ENCODE measurements at regions not wholly inside any gene's neighbourhood (a gene's known extent, or its start where the extent isn't known, plus 50 kb on each side); places are given as distances from the start of the nearest gene placed in this dataset.

DNA sequence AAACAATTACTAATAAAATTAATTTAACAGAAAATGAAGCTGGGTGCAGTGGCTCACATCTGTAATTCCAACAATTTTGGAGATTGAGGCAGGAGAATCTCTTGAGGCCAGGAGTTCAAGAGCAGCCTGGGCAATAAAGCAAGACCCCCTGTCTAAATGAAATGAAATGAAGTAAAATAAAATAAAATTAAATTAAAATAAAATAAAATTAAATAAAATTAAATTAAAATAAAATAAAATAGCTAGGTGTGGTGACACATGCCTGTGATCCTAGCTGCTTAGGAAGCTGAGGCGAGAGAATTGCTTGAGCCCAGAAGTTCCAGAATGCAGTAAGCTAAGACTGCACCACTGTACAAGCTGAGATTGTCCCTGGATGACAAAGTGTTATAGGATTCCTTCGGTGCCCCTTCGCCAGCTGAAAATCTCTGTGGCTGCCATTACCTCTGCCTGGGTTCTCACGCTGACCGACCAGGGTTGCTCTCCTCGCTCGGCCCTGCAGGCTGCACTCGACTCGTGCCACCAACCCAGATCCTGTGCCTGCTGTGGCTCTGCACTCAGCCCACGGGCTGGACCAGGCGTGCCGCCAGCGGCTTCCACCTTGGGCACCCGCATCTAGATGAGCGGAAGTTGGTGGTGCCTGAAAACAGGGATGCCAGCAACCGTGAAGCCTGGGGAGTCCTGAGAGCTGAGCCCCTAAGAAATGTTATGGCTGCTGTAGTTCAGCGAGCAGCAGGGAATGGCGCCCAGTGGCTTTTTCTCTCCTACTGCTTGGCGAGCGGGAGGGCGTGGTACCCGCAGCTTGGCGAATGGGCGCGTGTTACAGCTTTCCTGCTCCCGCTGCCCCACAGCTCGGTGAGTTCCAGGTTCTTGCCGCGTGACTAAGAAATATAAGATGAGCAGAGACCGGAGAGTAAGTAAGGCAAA lies 539.2 kb upstream of the PCDH9 start:
- DNase-seq, result no peak

DNA sequence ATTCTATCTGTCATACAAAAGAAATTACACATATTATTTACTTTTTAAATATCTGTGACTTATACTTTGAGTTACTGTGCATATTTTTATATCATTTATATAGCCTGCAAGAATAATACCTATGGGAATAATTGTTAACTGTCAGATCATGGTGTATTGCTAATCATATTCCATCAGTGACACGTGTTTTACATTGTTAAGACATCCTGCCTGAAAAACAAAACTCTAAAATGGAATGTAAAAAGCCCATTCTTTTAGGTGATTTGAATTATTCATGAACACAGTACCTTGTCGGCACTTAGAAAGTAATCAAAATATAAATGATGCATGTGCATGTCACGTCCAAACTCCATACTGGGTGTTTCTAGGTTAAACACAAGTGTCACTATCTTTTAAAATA lies 533.8 kb upstream of the PCDH9 start:
- DNase-seq, result no peak

DNA sequence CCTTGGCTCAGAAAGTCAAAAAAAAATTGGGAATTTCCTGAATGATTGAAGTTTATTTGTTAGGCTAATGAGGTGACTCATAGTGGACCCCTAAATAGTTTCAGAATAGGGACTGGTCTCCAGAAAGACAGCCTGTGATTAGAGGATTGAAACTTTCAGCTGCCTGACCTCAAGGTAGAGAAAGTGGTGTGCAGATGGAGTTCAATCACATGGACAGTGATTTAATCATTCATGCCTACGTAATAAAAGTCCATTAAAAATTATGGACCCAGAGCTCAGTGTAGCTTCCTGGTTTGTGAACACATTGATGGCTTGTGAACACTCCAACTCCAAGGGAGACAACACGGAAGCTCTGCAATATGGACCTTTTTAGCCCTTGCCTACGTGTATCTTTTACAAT lies 533.2 kb upstream of the PCDH9 start:
- DNase-seq, result no peak

DNA sequence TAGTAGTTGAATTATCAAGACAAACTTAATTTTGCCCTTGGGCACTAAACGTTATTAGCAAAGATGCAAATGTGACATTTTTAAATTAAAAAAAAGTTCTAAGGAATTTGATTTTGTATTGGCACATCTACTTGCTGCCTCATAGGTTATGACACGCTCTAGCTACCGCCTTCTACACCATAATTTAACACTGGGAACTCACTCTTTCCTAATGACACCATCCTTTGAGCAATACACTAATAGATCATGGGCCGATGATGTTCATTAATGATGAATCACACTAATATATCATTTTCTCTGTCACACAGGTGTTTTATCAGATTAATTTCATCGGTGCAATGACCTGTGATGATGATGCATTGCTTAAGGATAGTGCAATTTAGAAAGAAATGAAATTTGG lies 528.8 kb upstream of the PCDH9 start:
- DNase-seq, result no peak

DNA sequence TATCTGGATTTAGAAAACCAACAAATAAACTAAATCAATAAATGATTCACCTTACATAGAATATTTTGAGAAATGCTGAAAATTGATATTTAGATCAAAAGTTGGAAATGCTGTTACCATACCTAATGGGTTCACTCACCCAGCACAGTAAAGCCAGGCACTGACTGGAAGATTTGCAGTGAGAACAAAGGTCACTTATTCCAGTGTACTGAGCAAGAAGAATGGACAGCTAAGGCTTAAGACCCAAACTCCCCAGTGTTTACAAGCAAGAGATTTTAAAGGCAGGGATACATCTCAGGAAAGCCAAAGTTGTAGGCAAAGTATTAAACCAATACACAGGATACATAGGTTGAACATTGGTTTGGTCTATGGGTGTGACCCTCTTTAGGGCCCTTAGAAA lies 523.9 kb upstream of the PCDH9 start:
- DNase-seq, result no peak

DNA sequence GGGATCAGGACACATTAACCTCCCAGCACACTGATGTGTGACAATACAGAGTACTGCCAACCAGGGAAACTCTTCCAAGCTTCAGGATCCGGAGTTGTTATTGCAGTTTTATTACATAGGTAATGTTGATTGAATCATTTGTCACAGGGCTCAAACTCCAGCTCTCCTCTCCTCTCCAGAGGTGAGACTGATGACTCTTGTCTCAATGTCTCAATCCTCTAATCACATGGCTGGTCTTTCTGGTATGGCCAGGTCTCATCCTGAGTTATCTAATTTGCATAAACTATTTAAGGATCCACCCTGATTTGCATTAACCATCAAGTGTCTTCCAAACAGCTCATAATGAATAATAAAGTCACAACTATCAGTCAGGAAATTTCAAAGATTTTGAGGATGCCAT lies 522.6 kb upstream of the PCDH9 start:
- no peak for DNase-seq

DNA sequence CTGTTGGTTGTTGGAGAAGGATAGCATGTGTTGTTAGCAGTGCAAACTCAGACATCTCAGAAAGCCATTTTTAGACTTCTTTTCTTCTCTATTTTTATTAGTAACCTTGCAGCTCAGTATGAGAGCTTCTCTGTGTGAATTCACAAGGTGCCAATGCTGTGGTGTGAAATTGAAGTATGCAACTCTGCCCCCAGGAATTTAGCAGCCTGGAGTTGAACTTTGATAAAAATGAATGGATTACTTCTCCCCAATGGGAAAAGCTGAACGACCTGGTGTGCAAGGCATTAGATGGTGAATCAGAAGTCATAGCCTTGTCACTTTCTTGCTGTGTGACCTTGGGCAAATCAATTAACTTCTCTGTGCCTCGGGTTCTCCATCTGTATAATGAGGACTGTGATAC lies 512.3 kb upstream of the PCDH9 start:
- DNase-seq, result no peak

DNA sequence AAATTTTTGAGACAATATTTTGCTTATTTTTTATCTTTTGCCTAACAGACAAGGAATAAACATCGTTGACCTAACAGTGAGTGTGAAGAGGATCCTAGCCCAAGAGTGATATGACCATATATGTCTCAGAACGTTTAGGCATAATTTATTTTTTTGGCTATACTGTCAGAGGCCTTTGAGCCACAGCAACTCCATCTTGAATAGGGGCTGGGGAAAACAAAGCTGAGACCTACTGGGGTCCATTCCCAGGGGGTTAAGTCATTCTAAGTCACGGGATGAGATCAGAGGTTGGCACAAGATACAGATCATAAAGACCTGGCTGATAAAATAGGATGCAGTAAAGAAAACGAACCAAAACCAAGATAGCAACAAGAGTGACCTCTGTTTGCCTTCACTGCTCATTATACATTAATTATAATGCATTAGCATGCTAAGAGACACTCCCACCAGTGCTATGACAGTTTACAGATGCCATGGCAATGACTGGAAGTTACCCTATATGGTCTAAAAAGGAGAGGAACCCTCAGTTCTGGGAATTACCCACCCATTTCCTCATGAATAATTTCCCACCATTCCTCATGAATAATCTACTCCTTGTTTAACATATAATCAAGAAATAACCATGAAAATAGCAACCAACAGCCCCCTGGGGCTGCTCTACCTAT lies 510.9 kb upstream of the PCDH9 start:
- no peak for DNase-seq

DNA sequence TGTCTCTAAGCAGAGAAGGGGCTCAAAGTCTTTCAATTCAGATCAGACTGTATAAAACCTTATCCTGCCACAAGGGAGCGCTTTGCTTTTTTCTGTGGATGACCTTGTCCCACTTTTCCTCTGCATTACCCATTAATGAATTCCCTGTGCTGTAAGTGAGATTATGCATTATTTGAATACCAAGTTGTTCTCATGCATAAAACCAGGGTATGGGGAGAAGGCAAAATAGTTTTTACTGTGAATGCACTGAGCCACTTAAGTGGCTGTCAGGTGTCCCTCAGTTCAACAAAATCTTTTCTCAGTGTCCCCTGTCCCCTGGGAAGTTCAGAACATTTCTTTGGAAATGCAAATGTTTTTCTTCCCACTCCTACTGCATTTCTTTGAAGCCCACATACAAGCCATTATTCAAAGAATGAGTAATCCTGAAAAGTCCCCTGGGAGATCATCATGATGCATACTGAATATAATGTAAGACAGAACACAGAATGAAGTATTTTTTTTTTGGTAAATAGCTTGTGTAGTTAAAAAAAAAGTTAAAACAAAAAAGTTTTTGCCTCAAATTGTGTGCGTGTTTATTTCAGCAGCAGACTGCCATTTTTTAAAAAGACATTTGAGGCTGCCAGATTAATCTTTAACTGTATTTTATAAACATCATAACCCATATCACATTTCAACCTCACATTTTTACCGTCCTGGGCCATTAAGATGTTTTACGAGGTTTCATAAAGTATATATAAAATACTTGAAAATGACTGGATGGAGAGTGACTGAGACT lies 506.7 kb upstream of the PCDH9 start:
- DNase-seq, result no peak

DNA sequence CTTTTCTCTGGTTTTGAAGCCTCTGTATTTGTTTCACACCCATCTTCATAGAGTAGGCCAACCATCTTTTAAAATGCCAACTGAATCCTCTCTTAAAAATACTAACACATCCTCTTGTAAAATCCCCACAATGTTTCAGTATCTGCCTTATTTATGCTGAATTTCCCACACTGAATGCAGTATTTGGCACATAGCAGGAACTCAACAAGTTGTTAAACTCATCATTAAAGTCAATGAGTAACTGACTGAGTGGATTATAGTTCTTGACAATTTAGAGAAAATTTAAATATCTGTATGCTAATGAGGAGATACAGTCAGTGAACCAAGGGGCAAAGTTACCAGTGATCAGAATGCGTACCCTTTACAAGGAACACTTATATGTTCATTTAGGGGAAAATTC lies 505.5 kb upstream of the PCDH9 start:
- no peak for DNase-seq

DNA sequence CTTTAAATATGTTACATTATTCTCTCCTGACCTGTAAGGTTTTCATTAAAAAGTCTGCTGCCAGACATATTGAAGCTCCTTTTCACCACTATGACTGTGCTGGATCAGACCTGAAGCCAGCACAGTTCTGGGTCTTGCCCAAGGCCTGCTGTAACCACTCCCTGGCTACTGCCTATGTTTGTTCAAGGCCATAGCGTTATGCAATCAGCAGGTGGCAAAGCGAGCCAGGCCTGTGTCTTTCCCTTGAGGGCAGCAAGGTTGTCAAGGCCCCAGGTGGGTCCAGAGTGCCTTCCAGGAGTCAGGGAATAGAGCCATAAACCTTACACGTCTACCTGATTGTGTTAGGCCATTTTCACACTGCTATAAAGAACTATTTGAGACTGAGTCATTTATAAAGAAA lies 496.8 kb upstream of the PCDH9 start:
- DNase-seq, result no peak

DNA sequence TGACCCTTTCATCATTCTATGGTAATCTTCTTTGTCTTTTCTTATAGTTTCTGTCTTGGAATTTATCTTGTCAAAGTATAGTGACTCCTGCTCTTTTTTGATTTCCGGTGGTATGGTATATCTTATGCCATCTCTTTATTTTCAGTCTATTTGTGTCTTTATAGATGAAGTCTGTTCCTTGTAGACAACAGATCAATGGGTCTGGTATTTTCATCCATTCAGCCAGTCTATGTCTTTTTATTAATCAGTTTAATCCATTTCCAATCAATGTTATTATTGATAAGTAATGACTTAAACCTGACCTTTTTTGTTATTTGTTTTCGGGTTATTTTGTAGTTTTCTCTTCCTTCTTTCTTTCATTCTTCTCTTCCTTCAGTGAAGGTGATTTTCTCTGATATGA lies 495.9 kb upstream of the PCDH9 start:
- DNase-seq, result no peak

DNA sequence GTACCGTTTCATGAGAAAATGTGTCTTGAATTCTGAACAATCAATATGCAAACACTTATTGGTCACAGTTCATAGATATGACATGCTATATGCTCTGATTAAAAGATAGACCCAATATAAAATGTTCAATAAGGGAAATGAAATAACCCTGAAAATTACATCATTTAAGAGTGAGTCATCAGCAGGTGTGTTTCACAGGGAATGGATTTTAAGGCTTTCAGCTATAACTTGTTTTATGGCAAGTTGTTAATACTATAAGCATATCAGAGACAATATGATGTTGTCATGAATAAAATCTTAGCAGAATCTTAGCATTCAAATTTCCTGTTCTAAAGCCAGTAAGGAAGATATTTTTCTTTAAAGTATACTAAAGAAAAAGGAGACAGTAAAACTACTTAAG lies 483.4 kb upstream of the PCDH9 start:
- DNase-seq, result no peak

DNA sequence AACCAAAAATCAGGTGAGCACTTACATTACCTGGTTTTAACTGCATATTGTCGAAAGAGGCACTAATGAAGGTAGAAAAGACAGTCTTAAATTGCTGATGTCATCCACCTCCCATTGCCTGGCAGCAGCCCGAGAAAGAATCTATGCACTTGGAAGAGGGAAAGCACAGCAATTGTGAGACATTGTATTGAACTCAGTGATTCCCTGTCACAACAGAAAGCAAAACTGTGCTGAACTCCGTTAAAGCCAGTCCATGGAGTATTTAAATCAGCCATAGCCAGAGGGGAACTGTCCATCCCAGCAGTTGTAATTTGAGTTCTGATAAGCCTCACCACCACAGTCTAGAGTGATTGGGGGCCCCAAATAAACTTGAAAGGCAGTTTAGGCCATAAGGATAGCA lies 466.6 kb upstream of the PCDH9 start:
- DNase-seq, result no peak

DNA sequence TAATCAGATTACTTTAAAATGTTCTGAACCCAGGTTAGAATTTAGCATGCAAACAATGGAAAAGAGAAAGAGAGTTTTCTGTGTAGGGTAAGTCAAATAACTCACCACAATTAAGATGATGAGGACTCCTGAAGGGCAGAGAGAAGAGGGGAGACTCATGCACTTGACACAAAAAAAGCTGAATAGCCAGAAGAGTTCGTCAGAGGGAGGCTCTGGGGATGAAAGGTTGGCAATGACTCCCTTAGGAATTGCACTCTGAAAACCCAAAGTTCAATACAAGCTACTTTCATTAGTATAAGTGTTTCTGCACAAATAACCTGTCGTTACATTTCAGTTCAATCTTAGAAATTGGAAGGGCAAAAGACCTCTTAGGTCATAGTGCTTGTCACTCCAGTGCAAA lies 434.4 kb upstream of the PCDH9 start:
- no peak for DNase-seq

DNA sequence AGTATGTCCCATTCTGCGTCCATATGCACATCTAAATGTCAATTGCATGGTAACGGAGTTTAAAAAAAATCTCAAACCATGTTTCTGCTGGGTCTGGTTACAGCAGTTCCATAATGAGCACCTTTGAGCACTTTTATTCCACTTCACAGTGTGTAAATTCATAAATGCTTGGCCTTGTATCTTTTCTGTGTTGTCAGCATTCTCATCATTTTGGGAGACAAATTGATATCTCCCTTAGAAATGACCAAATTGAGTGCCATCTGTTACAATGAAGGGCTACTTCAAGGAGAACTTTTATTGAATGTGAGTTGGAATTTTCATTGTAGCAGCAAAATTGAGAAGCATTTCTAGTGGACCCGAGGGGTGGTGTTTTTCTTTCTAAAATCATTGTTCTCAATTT lies 432.9 kb upstream of the PCDH9 start:
- no peak for DNase-seq

DNA sequence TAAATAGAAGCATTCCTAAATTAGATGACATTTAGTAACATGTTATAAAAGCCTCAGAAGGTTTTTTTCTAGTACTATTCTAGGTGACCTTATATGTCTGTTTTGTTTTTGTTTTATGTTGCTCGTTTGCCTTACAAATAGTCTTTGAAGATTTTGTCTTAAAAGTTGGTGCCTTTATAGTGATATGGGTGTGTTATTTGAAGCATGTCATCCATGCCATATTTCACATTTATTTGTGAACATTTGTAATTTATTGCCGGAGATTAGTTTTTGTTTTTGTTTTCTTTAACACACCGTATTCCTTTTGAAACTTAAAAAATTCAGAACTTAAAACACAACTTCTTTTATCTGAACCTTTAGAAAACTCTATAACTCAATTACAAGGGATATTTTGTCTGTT lies 422.8 kb upstream of the PCDH9 start:
- no peak for DNase-seq

DNA sequence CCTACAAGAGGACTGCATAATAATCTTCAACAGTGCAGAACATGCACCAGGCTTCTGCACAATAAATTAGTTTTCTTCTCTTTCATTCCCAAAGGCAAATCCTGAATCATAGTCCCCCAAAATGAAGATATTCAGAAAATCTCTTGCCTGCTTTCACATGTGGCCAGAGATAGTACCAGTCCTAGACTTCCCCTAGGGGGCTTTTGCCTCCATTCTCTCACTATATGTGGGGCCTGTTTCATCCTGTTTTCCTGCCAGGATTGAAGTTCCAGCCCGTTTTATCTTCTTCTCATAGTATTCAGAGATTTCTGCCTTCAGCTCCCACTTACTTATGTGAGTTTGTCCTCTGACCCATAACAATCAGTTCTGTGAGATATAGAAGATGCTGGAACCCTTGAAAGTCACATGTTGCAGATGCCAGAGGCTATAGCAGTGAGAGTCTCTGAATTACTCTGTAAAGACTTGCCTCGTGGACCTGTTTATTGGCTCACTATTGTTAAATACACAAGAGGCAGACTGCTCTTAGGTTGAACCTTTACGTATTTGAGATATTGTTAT lies 421.9 kb upstream of the PCDH9 start:
- no peak for DNase-seq

DNA sequence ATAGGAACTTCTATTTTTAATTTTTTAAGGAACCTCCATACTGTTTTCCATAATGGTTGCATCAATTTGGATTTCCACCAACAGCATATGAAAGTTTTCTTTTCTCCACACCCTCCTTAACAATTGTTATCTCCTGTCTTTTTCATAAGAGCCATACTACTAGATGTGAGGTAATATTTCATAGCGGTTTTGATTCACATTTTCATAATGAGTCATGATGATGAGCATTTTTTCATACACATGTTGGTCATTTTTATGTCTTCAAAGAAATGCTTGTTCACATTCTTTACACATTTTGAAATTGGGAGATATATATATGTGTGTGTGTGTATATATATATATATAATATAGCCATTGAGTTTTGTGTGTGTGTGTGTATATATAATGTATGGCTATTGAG lies 420.3 kb upstream of the PCDH9 start:
- no peak for DNase-seq

DNA sequence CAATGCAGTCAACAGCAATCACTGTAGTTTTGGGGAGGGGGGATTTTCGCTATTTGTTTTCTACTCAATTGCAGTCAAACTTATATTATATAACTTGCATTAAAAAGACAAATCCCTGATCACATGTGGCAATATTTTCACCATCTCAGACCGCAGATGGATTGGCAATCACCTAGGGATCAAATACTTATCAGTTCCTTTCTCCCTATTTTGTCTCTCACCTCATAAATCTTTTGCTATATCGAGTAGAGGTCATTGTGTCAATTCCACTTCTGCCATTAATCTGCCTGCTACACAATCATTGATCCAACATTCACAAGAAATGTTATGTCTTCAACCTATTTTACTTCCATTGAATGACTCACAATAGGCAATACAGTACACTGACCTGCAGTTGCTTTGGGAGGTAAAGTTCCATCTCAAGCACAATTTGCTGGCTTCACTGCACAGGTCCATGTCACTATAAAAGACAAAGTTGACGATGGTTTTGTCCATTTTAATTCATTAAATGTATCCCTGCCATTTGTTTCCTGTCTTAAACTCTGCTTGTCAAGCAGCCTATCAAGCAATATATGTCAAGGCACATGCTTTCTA lies 415.8 kb upstream of the PCDH9 start:
- no peak for DNase-seq

DNA sequence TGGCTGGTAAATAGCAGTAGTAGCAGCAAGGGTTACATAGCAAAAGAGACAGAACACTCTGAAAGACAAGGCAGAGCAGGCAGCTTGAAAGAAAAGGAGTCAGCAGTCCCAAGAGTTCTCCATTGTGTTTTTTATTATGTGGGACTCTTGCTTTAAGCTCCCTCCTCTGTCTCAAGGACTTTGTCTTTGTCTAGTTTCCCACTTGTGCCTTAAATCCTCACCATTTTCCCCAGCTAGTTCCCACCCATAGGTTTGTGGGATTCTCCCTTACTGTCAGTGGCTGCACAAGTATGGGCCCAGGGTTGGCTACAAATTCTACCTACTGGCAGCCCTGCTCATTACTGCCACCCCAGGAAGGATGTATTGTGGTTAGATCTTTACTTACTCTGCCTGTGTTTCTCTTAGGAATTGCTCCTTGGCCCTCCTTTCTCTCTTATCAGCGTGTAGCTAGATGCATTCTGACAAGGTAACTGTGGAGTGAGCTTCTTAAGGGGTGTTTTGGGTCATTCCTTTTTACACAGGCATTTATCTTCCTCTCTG lies 413.4 kb upstream of the PCDH9 start:
- DNase-seq, result no peak

DNA sequence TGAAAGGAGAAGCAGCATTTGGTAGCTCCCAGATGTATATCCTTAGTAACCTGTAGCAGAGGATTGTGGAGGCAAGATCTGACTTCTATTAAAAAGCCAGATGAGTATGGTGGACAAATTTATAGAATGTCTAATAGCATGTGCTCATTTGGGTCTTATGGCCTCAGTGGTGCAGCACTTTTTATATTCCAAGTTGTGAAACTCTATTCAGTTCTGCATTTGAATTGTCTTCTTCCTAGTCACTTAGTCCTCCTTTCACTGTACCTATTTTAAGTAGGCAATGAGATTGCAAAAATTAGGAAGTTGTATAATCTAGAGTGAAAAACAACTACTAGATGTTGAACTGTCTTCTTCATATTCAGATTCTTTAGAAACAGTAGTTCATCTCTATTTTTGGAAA lies 412.5 kb upstream of the PCDH9 start:
- DNase-seq, result no peak

DNA sequence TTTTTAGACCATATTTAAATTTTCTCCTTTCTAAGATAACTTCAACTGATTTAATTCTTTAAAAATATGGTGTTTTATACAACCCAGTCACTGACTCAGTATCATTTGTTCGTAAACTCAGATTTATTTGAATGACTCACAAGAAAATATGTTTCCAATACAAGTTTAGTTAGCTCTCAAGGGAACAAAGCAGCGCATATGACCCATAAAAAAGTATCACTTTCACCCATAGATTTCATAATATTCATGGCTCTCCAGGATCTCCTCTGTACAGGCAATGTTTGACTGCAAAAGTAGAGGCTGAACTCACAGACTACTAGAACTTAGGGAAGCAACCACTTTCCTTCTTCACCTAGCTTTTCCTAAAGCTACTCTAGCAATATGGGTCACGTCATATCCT lies 405.6 kb upstream of the PCDH9 start:
- DNase-seq, result no peak
